GM19351 (cell line): ENCODE measurements at regions not wholly inside any gene's neighbourhood (a gene's known extent, or its start where the extent isn't known, plus 50 kb on each side); places are given as distances from the start of the nearest gene placed in this dataset.
"Not testable (repeated sequence)": the region's sequence is repeated elsewhere in the genome, so short reads cannot be mapped to it uniquely, and the experiment has no call there.

Source experiments
- ATAC-seq: cut with Tn5 transposase; IDR thresholded peaks from one replicate; pipeline ENCODE4 v1.9.1; 2021; ENCODE audit warnings: mild to moderate bottlenecking, moderate library complexity; ENCODE audit not compliant: unreplicated experiment

- no peak for ATAC-seq
Measured at GRCh38 chr1:9465640-9466039, 73.6 kb upstream of the SLC25A33 start.

DNA sequence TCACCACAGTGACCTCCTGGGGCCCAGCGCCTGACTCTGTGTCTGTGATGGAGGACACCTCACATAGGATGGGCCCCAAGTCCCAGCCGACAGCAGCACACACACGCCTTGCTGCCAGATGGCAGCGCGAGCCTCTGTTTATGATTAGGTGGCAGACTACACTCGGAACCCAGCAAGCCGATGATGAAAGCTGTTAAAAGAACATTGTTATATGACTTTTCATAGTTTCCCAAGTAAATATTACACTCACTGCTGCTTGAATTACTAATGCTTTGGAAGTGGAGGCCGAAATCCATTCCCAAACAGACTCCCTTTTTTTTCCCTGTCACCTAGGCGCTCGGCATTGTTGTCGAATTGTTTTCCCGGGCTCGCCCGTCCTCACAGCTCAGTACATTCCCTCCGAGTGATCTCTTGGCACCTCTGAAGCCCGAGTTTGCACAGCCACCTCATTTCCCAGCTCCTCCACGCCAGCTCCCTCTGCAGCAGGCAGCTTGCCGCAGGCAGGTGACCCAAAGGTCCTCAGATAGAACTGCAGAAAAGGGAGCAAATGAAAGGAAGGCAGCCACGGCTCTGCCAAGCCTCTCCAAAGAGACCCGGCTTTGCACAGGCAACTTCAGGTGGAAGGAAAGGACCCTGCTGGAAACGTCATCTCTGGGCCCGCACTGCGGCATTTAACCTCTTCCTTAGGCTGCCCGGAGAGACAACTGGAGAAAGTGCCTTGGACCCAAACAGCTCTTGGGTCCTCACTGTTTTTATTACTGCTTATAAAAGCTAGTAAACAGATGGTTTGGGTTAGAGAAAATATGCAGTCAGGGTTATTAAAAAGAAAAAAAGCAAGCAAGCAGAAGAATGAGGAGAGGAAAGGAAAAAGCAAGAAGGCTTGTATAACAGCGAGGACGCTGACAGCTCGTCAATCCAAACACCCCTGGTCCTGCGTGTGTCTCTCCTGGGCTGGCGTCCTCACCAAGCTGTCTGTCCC lies 72.2 kb upstream of the SLC25A33 start:
- ATAC-seq: no peak

- ATAC-seq: not testable (repeated sequence)
Measured at GRCh38 chr1:9469882-9470281, 69.4 kb upstream of the SLC25A33 start.

- no peak for ATAC-seq
Measured at GRCh38 chr1:9471679-9472078, 67.6 kb upstream of the SLC25A33 start.

- ATAC-seq: no peak
Measured at GRCh38 chr1:9472386-9473031, 66.8 kb upstream of the SLC25A33 start.

GRCh38 chr1:9473032-9473807 lies 66.0 kb upstream of the SLC25A33 start:
- no peak for ATAC-seq

GRCh38 chr1:9475061-9475627 lies 64.1 kb upstream of the SLC25A33 start:
- ATAC-seq: no peak

- ATAC-seq: no peak
Measured at GRCh38 chr1:9476790-9477463, 62.3 kb upstream of the SLC25A33 start.

- no peak for ATAC-seq
Measured at GRCh38 chr1:9477535-9477934, 61.7 kb upstream of the SLC25A33 start.

DNA sequence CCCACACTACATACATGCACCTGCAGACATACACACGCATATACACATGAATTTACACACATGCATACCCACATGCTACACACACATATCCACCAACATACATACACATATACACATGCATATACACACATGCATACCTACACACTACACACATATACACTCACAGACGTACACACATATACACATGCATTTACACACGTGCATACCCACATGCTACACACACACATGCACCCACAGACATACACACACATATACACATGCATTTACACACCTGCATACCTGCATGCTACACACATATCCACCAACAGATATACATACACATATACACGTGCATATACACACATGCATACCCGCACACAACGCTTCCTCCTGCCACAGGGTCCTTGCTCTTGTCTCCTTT lies 61.2 kb upstream of the SLC25A33 start:
- no peak for ATAC-seq

GRCh38 chr1:9481048-9481447 lies 58.2 kb upstream of the SLC25A33 start:
- ATAC-seq: no peak

GRCh38 chr1:9482403-9482802 lies 56.9 kb upstream of the SLC25A33 start:
- no peak for ATAC-seq

GRCh38 chr1:9482816-9483572 lies 56.3 kb upstream of the SLC25A33 start:
- no peak for ATAC-seq

- no peak for ATAC-seq
Measured at GRCh38 chr1:9486466-9487140, 52.7 kb upstream of the SLC25A33 start.
